ENCODE measurements at regions not wholly inside any gene's neighbourhood (a gene's known extent, or its start where the extent isn't known, plus 50 kb on each side); places are given as distances from the start of the nearest gene placed in this dataset.

DNA sequence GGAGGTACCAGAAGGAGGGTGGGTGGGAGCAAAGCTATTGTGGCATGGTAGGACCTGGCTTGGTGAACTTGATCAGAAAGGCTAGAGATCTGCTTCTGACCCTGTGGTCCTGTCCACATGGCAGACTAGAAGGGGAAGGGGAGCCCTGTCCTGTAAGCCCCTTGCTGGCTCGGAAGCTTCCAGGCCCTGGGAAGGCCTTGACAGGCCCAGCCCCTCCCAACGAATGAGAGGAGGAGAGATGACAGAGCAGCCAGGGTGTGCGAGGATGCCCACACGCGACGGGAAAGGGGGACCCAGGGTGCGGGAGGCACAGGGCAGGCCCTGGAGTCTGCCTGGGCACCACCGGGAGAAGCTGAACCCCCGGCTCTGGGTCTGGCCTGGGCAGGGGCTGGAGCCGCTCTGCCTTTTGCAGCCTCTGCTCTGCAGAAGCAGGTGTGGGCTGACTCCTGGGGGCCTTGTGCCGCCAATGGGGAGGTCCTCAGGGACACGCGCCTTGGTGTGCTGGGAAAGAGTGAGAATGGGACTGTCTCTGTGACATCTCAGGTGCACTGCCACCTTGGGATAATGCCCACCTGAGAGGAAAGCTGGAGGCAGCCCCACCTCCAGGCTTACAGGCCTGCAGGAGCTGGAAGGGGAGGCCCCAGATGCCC, 1447.5 kb downstream of the BRD1 start:
- Histone ChIP-seq H3K4me2 (ENCODE audit: low read depth, low read length, poor library complexity, severe bottlenecking) (no peak overlapping the region), H3K9me3 (ENCODE audit: insufficient read depth, low read depth, low read length) (peaks cover 12% of the 10 kb centered on the region; the same call in 1 of the 2 replicates), H3K9ac (ENCODE audit: low read depth, low read length, poor library complexity, severe bottlenecking) (no peak overlapping the region), H3K79me2 (ENCODE audit: insufficient read depth, low read length) (no peaks in the 10 kb centered on the region), H3K27me3 (ENCODE audit: insufficient read depth, low read length, poor library complexity, severe bottlenecking) (no peaks in the 10 kb centered on the region), H3F3A (ENCODE audit: low read depth) (no peaks in the 10 kb centered on the region), H3K4me3 (ENCODE audit: low read length, poor library complexity, severe bottlenecking) (no peak overlapping the region), H3K36me3 (ENCODE audit: insufficient read depth, low read length) (no peaks in the 10 kb centered on the region), H3K4me1 (ENCODE audit: insufficient read depth, low read length, poor library complexity, severe bottlenecking) (no peaks in the 10 kb centered on the region), H4K20me1 (ENCODE audit: insufficient read depth, low read length, poor library complexity, severe bottlenecking) (no peaks in the 10 kb centered on the region), H2AFZ (ENCODE audit: low read length) (no peak overlapping the region), H3K9me2 (replicated peaks; ENCODE audit: low read depth, low read length) (no peaks in the 10 kb centered on the region)
- TF ChIP-seq, protein P1, sequence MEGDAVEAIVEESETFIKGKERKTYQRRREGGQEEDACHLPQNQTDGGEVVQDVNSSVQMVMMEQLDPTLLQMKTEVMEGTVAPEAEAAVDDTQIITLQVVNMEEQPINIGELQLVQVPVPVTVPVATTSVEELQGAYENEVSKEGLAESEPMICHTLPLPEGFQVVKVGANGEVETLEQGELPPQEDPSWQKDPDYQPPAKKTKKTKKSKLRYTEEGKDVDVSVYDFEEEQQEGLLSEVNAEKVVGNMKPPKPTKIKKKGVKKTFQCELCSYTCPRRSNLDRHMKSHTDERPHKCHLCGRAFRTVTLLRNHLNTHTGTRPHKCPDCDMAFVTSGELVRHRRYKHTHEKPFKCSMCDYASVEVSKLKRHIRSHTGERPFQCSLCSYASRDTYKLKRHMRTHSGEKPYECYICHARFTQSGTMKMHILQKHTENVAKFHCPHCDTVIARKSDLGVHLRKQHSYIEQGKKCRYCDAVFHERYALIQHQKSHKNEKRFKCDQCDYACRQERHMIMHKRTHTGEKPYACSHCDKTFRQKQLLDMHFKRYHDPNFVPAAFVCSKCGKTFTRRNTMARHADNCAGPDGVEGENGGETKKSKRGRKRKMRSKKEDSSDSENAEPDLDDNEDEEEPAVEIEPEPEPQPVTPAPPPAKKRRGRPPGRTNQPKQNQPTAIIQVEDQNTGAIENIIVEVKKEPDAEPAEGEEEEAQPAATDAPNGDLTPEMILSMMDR (conservative IDR thresholded peaks at IDR 0.05; ENCODE audit: low read length): no peak
- no peak for TF ChIP-seq EZH2phosphoT487 (IDR thresholded peaks at IDR 0.05; ENCODE audit: borderline replicate concordance)

DNA sequence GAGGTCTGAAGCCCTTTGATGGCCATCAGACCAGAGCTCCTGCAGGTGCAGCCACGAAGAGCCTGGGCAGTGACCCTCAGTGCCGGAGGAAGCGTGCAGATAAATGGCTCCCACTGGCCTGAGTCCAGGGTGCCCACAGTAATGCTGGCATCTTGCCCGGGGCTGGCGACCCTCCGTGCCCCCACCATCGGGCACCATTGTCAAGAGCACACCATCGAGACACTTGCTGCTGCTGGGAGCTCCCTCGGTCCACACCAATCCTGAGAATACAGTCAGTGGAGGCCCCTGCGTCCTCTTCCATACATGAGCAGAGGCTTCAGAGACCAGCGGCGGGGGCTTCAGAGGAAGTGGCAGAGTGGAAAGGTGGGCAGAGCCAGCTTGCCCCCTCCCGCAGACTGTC, 1448.3 kb downstream of the BRD1 start:
- no peak overlapping the region for H3K9ac ChIP-seq (ENCODE audit: low read depth, low read length, poor library complexity, severe bottlenecking)
- no peak overlapping the region for H3K4me3 ChIP-seq (ENCODE audit: low read length, poor library complexity, severe bottlenecking)
- H3K9me3 ChIP-seq (ENCODE audit: insufficient read depth, low read depth, low read length): peaks cover 12% of the 10 kb centered on the region; the same call in 1 of the 2 replicates
- no peaks in the 10 kb centered on the region for H3K27me3 ChIP-seq (ENCODE audit: insufficient read depth, low read length, poor library complexity, severe bottlenecking)
- no peaks in the 10 kb centered on the region for H3K9me2 ChIP-seq (replicated peaks; ENCODE audit: low read depth, low read length)
- no peaks in the 10 kb centered on the region for H3F3A ChIP-seq (ENCODE audit: low read depth)
- H3K36me3 ChIP-seq (ENCODE audit: insufficient read depth, low read length): no peaks in the 10 kb centered on the region
- H2AFZ ChIP-seq (ENCODE audit: low read length): no peak overlapping the region
- no peak for TF ChIP-seq EZH2phosphoT487 (IDR thresholded peaks at IDR 0.05; ENCODE audit: borderline replicate concordance)
- TF ChIP-seq, protein P1 (conservative IDR thresholded peaks at IDR 0.05; ENCODE audit: low read length): no peak
- no peaks in the 10 kb centered on the region for H4K20me1 ChIP-seq (ENCODE audit: insufficient read depth, low read length, poor library complexity, severe bottlenecking)
- no peak overlapping the region for H3K4me2 ChIP-seq (ENCODE audit: low read depth, low read length, poor library complexity, severe bottlenecking)
- H3K4me1 ChIP-seq (ENCODE audit: insufficient read depth, low read length, poor library complexity, severe bottlenecking): no peaks in the 10 kb centered on the region
- no peaks in the 10 kb centered on the region for H3K79me2 ChIP-seq (ENCODE audit: insufficient read depth, low read length)

DNA sequence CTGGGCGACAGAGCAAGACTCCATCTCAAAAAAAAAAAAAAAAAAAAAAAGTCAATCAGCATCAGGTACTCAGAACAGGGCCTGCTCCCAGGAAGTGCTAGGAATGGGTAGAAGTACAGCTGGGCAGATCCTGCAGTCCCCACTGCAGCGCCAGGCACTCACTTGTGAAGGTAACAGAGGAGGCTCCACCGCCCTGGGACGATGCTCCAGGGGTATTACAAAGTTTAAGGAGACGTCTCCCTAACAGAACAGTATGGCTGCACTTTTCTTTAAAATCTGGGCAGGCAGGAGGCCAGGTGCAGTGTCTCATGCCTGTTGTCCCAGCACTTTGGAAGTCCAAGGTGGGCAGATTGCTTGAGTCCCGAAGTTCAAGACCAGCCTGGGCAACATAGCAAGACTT, 1449.0 kb downstream of the BRD1 start:
- Histone ChIP-seq H4K20me1 (ENCODE audit: insufficient read depth, low read length, poor library complexity, severe bottlenecking) (no peaks in the 10 kb centered on the region), H3K27me3 (ENCODE audit: insufficient read depth, low read length, poor library complexity, severe bottlenecking) (no peaks in the 10 kb centered on the region), H3K79me2 (ENCODE audit: insufficient read depth, low read length) (no peaks in the 10 kb centered on the region), H3F3A (ENCODE audit: low read depth) (no peaks in the 10 kb centered on the region), H3K9ac (ENCODE audit: low read depth, low read length, poor library complexity, severe bottlenecking) (no peak overlapping the region), H3K4me1 (ENCODE audit: insufficient read depth, low read length, poor library complexity, severe bottlenecking) (no peaks in the 10 kb centered on the region), H3K4me3 (ENCODE audit: low read length, poor library complexity, severe bottlenecking) (no peak overlapping the region), H3K9me3 (ENCODE audit: insufficient read depth, low read depth, low read length) (peaks cover 12% of the 10 kb centered on the region; the same call in 1 of the 2 replicates), H3K9me2 (replicated peaks; ENCODE audit: low read depth, low read length) (no peaks in the 10 kb centered on the region), H3K36me3 (ENCODE audit: insufficient read depth, low read length) (no peaks in the 10 kb centered on the region), H2AFZ (ENCODE audit: low read length) (no peak overlapping the region), H3K4me2 (ENCODE audit: low read depth, low read length, poor library complexity, severe bottlenecking) (no peak overlapping the region)
- TF ChIP-seq, protein P1 (conservative IDR thresholded peaks at IDR 0.05; ENCODE audit: low read length): no peak
- TF ChIP-seq EZH2phosphoT487 (IDR thresholded peaks at IDR 0.05; ENCODE audit: borderline replicate concordance): no peak
